GM18498 (cell line): ENCODE measurements at regions not wholly inside any gene's neighbourhood (a gene's known extent, or its start where the extent isn't known, plus 50 kb on each side); places are given as distances from the start of the nearest gene placed in this dataset.

Experiments
- ATAC-seq: cut with Tn5 transposase; IDR thresholded peaks from one replicate; pipeline ENCODE4 v1.9.1; 2021; ENCODE audit warnings: mild to moderate bottlenecking, moderate library complexity; ENCODE audit not compliant: unreplicated experiment

- ATAC-seq, result no peak
These were observed 115.7 kb upstream of the MDM1 start for GRCh38 chr12:68447797-68448260.

DNA sequence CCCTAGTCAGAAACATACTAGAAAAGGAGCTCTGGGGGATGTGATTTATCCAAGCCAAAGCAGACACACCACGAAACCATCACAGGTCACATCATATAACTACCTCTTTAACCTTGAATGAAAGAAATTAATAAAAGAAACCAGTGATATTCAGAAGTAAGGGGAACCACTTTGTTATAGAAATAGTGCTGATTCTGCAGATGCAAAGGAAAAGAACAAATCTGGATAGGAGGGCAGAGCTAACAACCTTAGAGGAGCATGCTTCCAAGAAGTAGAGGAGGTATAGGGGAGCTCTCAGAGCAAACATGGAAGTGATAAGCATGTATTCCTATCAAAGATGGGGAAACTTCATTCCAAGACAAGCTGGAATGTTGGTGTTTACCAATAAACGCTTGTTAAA is 117.0 kb upstream of the MDM1 start:
- ATAC-seq, result no peak

DNA sequence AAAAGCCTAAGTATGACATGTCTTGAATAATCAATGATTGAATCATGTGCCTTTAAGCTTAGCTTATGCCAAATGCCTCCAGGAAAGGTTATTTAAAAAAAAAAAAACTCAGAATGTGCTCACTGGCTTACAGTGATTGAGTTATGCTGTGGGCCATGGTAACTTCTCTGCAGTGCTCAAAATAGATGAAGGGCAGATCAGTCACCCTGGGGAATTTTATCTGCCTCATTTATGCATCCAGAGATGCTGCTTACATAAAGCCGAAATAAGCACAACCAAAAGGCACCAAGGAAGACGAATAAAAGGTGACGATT is 118.7 kb upstream of the MDM1 start:
- no peak for ATAC-seq

GRCh38 chr12:68451261-68452077 is 119.3 kb upstream of the MDM1 start:
- ATAC-seq, result peak; percentile 67

DNA sequence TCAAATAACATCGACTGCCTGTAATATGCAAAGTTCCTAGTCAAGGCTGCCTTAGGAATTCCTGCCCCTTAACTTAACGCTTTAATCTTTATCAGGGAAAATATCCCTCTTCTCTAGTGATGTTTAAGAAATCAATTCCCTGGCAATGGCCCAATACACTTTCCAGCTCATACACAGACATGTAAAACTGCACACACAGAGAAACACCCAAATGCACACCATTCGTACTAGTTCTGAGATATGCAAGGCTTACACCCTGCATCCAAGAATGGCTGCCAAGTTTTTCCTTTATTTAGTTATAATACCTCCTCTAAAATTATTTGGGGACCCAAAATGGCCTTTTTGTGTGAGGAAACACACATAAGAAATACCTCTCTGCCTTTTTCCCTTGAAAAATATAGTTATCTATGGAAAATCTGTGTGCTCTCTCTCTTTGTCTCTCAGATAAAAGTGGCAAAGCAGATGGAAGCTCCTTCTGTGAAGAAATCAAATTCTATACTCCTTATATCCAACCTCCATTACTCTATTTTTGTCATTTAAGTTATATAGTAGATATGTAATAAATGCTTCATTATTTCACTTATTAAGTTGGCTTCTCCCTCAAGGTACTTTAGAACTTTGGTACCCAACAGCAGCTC is 120.0 kb upstream of the MDM1 start:
- no peak for ATAC-seq

- ATAC-seq, result no peak
These were observed 121.1 kb upstream of the MDM1 start for GRCh38 chr12:68453278-68453677.

- no peak for ATAC-seq
These were observed 121.7 kb upstream of the MDM1 start for GRCh38 chr12:68453876-68454275.

DNA sequence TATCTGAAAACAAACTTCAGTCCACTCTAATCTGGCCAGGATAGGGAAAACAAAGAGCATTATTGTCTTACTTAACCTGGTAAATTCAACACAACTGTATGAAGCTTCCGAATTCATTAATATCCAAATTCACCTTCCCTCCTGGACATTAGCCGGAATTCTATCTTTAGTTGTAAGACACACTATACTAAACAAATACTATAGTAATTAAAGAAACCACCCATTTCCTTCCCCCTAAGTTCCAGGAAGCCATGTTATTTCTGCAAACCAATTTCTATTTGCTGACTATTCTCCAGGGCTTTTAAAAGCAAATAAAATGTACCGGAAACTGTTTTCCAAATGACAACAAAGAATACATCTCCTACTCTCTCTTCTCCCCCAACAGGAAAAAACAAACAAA is 122.7 kb upstream of the MDM1 start:
- ATAC-seq, result no peak

DNA sequence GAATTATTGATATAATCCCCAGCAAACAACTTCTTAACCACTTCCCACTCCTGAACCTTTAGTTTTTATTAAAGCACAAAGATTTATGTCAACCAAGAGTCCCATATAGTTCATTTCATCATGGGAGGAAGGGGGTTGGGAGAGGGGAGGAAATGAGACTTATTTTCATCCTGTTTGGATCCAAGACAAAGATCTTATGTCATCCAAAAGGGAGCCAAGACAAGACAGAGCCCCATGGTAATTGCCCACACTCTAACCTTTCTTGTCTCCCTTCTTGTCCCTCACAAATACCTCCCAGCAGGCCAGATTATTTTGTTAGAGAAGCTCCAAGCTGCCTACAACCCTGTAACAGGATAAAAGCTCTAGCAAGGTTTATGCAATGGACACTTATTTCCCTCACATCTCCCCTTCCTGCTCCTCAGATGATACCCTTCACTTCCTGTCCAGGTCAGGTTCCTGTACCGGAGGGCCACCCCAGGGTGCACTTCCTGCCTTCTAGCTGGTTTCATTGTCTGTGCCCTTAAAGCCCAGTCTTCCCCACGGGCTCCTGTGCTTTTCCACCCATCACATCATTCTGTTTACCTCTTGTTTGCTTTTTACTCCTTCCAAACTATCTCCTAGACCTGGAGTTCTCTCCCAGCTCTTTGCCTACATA is 123.7 kb upstream of the MDM1 start:
- ATAC-seq, result peak; percentile 37

DNA sequence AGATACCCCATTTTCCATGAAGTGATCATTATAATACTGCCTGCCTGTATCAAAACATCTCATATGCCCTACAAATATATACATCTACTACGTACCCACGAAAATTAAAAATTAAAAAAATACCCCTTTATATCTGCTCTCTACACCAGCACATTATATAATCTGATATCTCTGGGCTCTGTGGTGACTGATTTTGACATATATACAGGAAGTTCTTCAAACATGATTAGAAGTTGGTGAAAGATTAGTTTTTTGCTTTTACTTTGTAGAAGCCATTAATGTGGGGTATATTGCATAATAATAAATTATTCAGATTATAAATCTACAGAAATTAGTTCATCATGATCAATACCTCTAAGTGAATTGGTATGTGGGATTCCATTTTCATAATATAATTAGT is 126.7 kb upstream of the MDM1 start:
- ATAC-seq, result no peak

- no peak for ATAC-seq
These were observed 128.1 kb upstream of the MDM1 start for GRCh38 chr12:68460236-68460635.

DNA sequence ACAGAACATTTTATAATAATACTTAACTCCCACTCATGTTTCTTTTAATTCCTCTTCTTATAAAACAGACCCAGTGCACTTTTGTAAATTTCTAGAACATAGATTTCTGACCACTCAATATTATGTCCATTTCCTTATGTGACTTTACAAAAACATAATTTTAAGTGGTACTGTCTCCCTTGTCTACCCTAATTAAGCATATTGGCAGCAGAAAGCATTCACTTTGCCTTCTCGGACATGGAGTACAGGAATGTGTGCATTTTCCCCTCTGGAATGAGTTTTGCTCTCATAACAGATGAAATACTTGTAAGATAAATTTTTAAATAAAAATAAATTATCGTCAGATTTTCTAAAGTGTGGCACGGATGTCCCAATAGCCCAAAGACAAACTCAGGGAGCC is 129.5 kb upstream of the MDM1 start:
- no peak for ATAC-seq

GRCh38 chr12:68462803-68463202 is 130.6 kb upstream of the MDM1 start:
- no peak for ATAC-seq

DNA sequence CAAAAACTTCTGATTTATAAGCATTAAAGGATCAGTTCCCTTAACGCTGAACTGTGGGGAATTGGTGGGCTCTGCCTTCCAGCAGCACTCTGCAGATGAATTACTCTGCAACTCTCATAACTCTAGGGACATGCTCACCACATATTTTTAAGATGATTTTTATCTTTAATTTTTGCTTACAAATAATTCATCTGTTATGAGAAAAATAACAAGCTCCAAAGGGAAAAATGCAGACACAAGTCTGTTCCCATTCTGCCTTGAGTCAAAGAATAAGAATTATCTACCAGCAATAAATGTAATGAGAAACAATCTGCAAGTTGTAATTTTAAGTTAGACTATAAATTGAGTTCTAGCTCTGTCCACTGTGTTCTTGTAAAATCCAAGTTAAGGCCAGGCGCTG is 133.1 kb upstream of the MDM1 start:
- no peak for ATAC-seq

DNA sequence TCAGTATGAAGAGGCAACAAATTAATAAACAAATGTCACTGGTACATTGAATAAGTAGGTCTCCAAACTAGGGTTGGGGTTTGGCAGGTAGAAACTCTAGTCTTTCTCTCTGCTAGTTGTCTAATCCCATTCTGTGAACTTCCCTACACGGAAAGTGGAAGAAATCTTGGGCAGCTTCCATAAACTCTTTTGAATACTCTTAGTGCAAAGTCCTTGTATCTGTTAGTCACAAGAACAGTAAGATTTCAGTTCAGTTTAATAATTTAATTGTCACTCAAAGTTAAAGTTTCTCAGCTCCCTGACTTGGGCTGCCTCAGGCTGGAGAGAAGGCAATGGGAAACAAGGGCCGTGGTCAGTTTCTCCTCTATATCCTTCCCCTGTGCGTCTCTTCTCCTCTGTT is 135.4 kb upstream of the MDM1 start:
- ATAC-seq, result no peak

DNA sequence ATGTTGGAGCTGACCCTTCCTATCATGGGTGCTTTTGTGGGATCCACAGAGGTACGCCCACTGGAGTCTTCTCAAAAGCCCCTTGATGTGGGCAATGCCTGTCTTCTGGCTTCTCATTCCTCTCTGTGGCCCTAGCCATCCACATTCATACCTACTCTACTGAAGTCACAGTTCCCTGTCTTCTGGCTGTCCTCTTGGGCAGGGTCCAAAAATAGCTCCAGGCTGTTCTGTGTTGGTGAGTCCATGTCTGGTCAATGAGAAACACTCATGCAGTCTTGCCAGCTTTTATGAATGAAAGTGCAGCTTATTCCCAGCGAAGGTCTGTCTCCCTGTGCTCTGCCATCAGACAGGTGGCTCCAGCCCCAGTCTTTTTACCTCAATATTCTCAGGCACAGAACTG is 135.9 kb upstream of the MDM1 start:
- ATAC-seq, result no peak

GRCh38 chr12:68469113-68469512 is 137.0 kb upstream of the MDM1 start:
- ATAC-seq, result no peak

DNA sequence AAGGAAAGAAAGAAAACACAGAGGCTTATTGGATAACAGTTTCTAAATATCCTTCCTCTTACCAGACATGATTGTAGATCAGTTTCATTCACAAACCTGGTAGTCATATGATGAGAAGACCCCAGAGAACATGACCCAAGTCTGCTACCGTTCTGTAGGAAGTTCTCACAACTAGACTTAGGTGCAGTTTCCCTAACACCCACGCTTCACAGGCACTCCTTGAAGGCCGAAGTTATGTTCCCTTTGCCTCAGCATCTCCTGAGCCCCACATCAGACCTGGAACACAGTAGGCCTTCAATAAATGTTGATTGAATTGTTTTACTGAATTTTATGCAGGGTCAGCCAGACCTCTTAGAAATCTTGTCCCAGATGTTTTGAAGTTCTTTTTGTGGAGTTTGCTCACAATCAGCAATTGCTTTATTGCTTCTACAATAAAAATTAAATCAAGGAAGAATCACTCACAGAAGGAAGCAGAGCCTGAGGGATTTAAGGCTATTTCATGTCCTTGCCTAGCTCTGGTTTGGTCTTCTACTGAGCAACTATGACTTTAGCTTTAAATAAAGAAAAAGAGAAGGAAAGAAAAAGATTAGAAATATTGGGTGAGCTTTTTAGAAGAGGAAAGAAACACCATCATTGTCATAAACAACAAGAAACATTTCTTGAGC is 138.6 kb upstream of the MDM1 start:
- no peak for ATAC-seq

DNA sequence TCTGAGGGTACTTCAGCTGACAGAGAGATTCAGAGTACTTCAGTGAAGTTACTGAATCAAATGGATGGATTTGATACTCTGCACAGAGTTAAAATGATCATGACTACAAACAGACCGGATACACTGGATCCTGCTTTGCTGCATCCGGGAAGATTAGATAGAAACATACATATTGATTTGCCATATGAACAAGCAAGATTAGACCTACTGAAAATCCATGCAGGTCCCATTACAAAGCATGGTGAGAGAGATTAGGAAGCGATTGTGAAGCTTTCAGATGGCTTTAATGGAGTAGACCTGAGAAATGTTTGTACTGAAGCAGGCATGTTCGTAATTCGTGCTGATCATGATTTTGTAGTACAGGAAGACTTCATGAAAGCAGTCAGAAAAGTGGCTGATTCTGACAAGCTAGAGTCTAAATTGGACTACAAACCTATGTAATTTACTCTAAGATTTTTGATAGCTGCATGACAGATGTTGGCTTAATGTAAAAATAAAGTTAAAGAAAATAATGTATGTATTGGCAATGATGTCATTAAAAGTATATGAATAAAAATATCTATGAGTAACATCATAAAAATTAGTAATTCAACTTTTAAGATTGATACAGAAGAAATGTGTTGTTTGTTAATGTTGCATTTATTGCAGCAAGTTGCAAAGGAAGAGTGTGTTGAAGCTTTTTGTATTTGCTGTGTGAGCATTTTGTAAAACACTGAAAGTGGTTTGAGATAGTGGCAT is 136.1 kb upstream of the RAP1B start:
- no peak for ATAC-seq

- ATAC-seq, result no peak
These were observed 133.9 kb upstream of the RAP1B start for GRCh38 chr12:68476794-68477193.

GRCh38 chr12:68477261-68477772 is 133.4 kb upstream of the RAP1B start:
- ATAC-seq, result no peak
